ENCODE measurements at regions not wholly inside any gene's neighbourhood (a gene's known extent, or its start where the extent isn't known, plus 50 kb on each side); places are given as distances from the start of the nearest gene placed in this dataset.

GRCh38 chr4:30837131-30837539 is 117.0 kb downstream of the PCDH7 start:
- no peak for TF ChIP-seq POLR2AphosphoS5 (IDR thresholded peaks at IDR 0.05)
- TF ChIP-seq, protein P1, sequence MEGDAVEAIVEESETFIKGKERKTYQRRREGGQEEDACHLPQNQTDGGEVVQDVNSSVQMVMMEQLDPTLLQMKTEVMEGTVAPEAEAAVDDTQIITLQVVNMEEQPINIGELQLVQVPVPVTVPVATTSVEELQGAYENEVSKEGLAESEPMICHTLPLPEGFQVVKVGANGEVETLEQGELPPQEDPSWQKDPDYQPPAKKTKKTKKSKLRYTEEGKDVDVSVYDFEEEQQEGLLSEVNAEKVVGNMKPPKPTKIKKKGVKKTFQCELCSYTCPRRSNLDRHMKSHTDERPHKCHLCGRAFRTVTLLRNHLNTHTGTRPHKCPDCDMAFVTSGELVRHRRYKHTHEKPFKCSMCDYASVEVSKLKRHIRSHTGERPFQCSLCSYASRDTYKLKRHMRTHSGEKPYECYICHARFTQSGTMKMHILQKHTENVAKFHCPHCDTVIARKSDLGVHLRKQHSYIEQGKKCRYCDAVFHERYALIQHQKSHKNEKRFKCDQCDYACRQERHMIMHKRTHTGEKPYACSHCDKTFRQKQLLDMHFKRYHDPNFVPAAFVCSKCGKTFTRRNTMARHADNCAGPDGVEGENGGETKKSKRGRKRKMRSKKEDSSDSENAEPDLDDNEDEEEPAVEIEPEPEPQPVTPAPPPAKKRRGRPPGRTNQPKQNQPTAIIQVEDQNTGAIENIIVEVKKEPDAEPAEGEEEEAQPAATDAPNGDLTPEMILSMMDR (IDR thresholded peaks at IDR 0.05): no peak
- TF ChIP-seq EP300 (IDR thresholded peaks at IDR 0.05): no peak
